HEK293 (cell line): ENCODE measurements at regions not wholly inside any gene's neighbourhood (a gene's known extent, or its start where the extent isn't known, plus 50 kb on each side); places are given as distances from the start of the nearest gene placed in this dataset.

ENCODE experiments used
- CTCF ChIA-PET: fragments of 350-600 bp; formaldehyde crosslinking; extraction: SDS; loops from one replicate; lab custom pipeline; 2021; ENCODE audit warnings: antibody characterized with exemption; lab: Yijun Ruan, JAX
- POLR2A ChIA-PET: fragments of 300-600 bp; formaldehyde crosslinking; extraction: SDS; loops from one replicate; lab custom pipeline; 2020; ENCODE audit warnings: antibody characterized with exemption, inconsistent platforms; lab: Yijun Ruan, JAX
- H3K27ac ChIP-seq: fragments of 200-500 bp; sonication (Bioruptor generic); 2 replicates; pipeline ENCODE4 v1.5.1; 2014; ENCODE audit warnings: low read depth, low read length, control low read depth, inconsistent platforms; ENCODE audit errors: extremely low read depth
- H3K36me3 ChIP-seq, 2 experiments: fragments of 200-500 bp in 1 of 2; sonication (Bioruptor generic) in 1 of 2; 1 replicate in 1 of 2; 2 replicates in 1 of 2; pipeline ENCODE4 v1.5.1; 2014 to 2017; ENCODE audit warnings: inconsistent platforms in 2 of 2, low read length in 2 of 2; ENCODE audit not compliant: control insufficient read depth in 2 of 2, insufficient read depth in 1 of 2
- H3K4me1 ChIP-seq: fragments of 200-500 bp; sonication (Bioruptor generic); 2 replicates; pipeline ENCODE4 v1.5.1; 2014; ENCODE audit warnings: mild to moderate bottlenecking, low read length, inconsistent platforms; ENCODE audit not compliant: control insufficient read depth, insufficient read depth
- H3K4me3 ChIP-seq: 2 replicates; pipeline ENCODE4 v1.5.1; 2011; ENCODE audit warnings: low read depth, mild to moderate bottlenecking, control low read depth, low read length, moderate library complexity
- H3K9me3 ChIP-seq: fragments of 200-500 bp; sonication (Bioruptor generic); 2 replicates; pipeline ENCODE4 v1.5.1; 2014; ENCODE audit warnings: low read depth, low read length, inconsistent platforms; ENCODE audit not compliant: control insufficient read depth, insufficient read depth
- GFI1B ChIP-seq: fragments of 450-650 bp; formaldehyde crosslinking; IDR thresholded peaks from 2 replicates; pipeline ENCODE4 v1.5.1; 2016; ENCODE audit warnings: missing biosample characterization, missing genetic modification characterization
- SETDB1 ChIP-seq: IDR thresholded peaks from one replicate; pipeline ENCODE4 v1.6.1; 2017; ENCODE audit warnings: mild to moderate bottlenecking, low read length, moderate library complexity, mixed read lengths; ENCODE audit not compliant: insufficient read length
- TCF7L2 ChIP-seq: IDR thresholded peaks from 2 replicates; pipeline ENCODE4 v1.6.1; 2011; ENCODE audit warnings: low read depth, mild to moderate bottlenecking, inconsistent platforms, low read length, moderate library complexity, borderline replicate concordance
- ZNF114 ChIP-seq: fragments of 450-650 bp; formaldehyde crosslinking; IDR thresholded peaks from 2 replicates; pipeline ENCODE4 v1.5.0; 2017; ENCODE audit warnings: missing biosample characterization, missing genetic modification characterization
- ZNF132 ChIP-seq: fragments of 450-650 bp; formaldehyde crosslinking; IDR thresholded peaks from 2 replicates; pipeline ENCODE4 v1.5.1; 2017; ENCODE audit warnings: missing biosample characterization, missing genetic modification characterization, borderline replicate concordance
- ZNF138 ChIP-seq: fragments of 450-650 bp; formaldehyde crosslinking; IDR thresholded peaks from 2 replicates; pipeline ENCODE4 v1.5.1; 2016; ENCODE audit warnings: missing biosample characterization, missing genetic modification characterization, borderline replicate concordance
- ZNF140 ChIP-seq: fragments of 450-650 bp; formaldehyde crosslinking; IDR thresholded peaks from 2 replicates; pipeline ENCODE4 v1.5.1; 2016; ENCODE audit warnings: missing biosample characterization, missing genetic modification characterization
- ZNF155 ChIP-seq: fragments of 450-650 bp; formaldehyde crosslinking; IDR thresholded peaks from 2 replicates; pipeline ENCODE4 v1.5.1; 2016; ENCODE audit warnings: missing biosample characterization, missing genetic modification characterization
- ZNF175 ChIP-seq: fragments of 450-650 bp; formaldehyde crosslinking; IDR thresholded peaks from 2 replicates; pipeline ENCODE4 v1.5.1; 2016; ENCODE audit warnings: missing biosample characterization, missing genetic modification characterization
- ZNF211 ChIP-seq: fragments of 450-650 bp; formaldehyde crosslinking; IDR thresholded peaks from 2 replicates; pipeline ENCODE4 v1.5.1; 2016; ENCODE audit warnings: low read depth, missing biosample characterization, missing genetic modification characterization
- ZNF239 ChIP-seq: fragments of 450-650 bp; formaldehyde crosslinking; IDR thresholded peaks from 2 replicates; pipeline ENCODE4 v1.5.1; 2016; ENCODE audit warnings: missing biosample characterization, missing genetic modification characterization
- ZNF248 ChIP-seq: fragments of 450-650 bp; formaldehyde crosslinking; IDR thresholded peaks from 2 replicates; pipeline ENCODE4 v1.5.1; 2017; ENCODE audit warnings: missing biosample characterization, missing genetic modification characterization
- ZNF266 ChIP-seq: fragments of 450-650 bp; formaldehyde crosslinking; IDR thresholded peaks from 2 replicates; pipeline ENCODE4 v1.5.1; 2016; ENCODE audit warnings: missing biosample characterization, missing genetic modification characterization, low read depth
- ZNF274 ChIP-seq, 2 experiments: fragments of 200-500 bp in 1 of 2; fragments of 450-650 bp in 1 of 2; sonication (Bioruptor generic) in 1 of 2; formaldehyde crosslinking in 1 of 2; IDR thresholded peaks; 2 replicates each; pipeline versions ENCODE4 v1.5.1 to v1.6.1; 2014 to 2016; ENCODE audit warnings: borderline replicate concordance in 1 of 2, inconsistent platforms in 1 of 2, low read length in 1 of 2, missing biosample characterization in 1 of 2, missing genetic modification characterization in 1 of 2
- ZNF571 ChIP-seq: fragments of 450-650 bp; formaldehyde crosslinking; IDR thresholded peaks from 2 replicates; pipeline ENCODE4 v1.5.0; 2017; ENCODE audit warnings: missing biosample characterization, missing genetic modification characterization
- ZNF610 ChIP-seq: fragments of 450-650 bp; formaldehyde crosslinking; IDR thresholded peaks from 2 replicates; pipeline ENCODE4 v1.5.1; 2016; ENCODE audit warnings: missing biosample characterization, missing genetic modification characterization, borderline replicate concordance
- ZNF639 ChIP-seq: fragments of 450-650 bp; formaldehyde crosslinking; IDR thresholded peaks from 2 replicates; pipeline ENCODE4 v1.5.1; 2016; ENCODE audit warnings: missing biosample characterization, missing genetic modification characterization
- ZNF645 ChIP-seq: fragments of 450-650 bp; formaldehyde crosslinking; IDR thresholded peaks from 2 replicates; pipeline ENCODE4; 2016; ENCODE audit warnings: missing biosample characterization, missing genetic modification characterization
- ZNF768 ChIP-seq: fragments of 450-650 bp; formaldehyde crosslinking; IDR thresholded peaks from 2 replicates; pipeline ENCODE4 v1.5.1; 2018; ENCODE audit warnings: missing biosample characterization, mild to moderate bottlenecking, missing genetic modification characterization
- ZNF830 ChIP-seq: fragments of 450-650 bp; IDR thresholded peaks from 2 replicates; pipeline ENCODE4 v1.5.0; 2018; ENCODE audit warnings: missing biosample characterization, missing genetic modification characterization, low read depth, mild to moderate bottlenecking, moderate library complexity
- TF ChIP-seq, protein P1 (sequence below): fragments of 450-650 bp; formaldehyde crosslinking; IDR thresholded peaks from 2 replicates; pipeline ENCODE4 v1.5.0; 2017; ENCODE audit warnings: missing biosample characterization, missing genetic modification characterization, borderline replicate concordance
- TF ChIP-seq, protein P2 (sequence below): fragments of 450-650 bp; formaldehyde crosslinking; IDR thresholded peaks from 2 replicates; pipeline ENCODE4 v1.5.1; 2017; ENCODE audit warnings: missing biosample characterization, missing genetic modification characterization

- no peaks in the 10 kb centered on the region for H3K36me3 ChIP-seq
- TF ChIP-seq ZNF274 (IDR thresholded peaks at IDR 0.05; ENCODE audit: low read length) (no peak), ZNF274 (tag by site-specific recombination; IDR thresholded peaks at IDR 0.05; ENCODE audit: borderline replicate concordance) (no peak), ZNF248 (tag by site-specific recombination) (no peak), ZNF239 (no peak), GFI1B (no peak), SETDB1 (no peak), ZNF138 (no peak)
- TF ChIP-seq, protein P1, sequence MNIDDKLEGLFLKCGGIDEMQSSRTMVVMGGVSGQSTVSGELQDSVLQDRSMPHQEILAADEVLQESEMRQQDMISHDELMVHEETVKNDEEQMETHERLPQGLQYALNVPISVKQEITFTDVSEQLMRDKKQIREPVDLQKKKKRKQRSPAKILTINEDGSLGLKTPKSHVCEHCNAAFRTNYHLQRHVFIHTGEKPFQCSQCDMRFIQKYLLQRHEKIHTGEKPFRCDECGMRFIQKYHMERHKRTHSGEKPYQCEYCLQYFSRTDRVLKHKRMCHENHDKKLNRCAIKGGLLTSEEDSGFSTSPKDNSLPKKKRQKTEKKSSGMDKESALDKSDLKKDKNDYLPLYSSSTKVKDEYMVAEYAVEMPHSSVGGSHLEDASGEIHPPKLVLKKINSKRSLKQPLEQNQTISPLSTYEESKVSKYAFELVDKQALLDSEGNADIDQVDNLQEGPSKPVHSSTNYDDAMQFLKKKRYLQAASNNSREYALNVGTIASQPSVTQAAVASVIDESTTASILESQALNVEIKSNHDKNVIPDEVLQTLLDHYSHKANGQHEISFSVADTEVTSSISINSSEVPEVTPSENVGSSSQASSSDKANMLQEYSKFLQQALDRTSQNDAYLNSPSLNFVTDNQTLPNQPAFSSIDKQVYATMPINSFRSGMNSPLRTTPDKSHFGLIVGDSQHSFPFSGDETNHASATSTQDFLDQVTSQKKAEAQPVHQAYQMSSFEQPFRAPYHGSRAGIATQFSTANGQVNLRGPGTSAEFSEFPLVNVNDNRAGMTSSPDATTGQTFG = no peak
- TF ChIP-seq, protein P2, sequence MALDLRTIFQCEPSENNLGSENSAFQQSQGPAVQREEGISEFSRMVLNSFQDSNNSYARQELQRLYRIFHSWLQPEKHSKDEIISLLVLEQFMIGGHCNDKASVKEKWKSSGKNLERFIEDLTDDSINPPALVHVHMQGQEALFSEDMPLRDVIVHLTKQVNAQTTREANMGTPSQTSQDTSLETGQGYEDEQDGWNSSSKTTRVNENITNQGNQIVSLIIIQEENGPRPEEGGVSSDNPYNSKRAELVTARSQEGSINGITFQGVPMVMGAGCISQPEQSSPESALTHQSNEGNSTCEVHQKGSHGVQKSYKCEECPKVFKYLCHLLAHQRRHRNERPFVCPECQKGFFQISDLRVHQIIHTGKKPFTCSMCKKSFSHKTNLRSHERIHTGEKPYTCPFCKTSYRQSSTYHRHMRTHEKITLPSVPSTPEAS (tag by site-specific recombination) = no peak
- POLR2A ChIA-PET = no interaction called here
- H3K27ac ChIP-seq = no peak overlapping the region
- CTCF ChIA-PET = no interaction called here
- no peaks in the 10 kb centered on the region for H3K9me3 ChIP-seq
- no peak overlapping the region for H3K4me3 ChIP-seq
- H3K4me1 ChIP-seq = no peaks in the 10 kb centered on the region
Measured at GRCh38 chr6:164016056-164016455, 601.5 kb downstream of the QKI start.

GRCh38 chr6:164015088-164015484 is 600.6 kb downstream of the QKI start:
- Histone ChIP-seq H3K36me3 (no peaks in the 10 kb centered on the region), H3K4me3 (no peak overlapping the region), H3K4me1 (no peaks in the 10 kb centered on the region), H3K9me3 (no peaks in the 10 kb centered on the region)
- CTCF ChIA-PET = interaction anchor here (1.1 kb wide), 1 partner anchor 26 kb away, joined by 3 read pairs; no protein-coding TSS in a partner anchor
- TF ChIP-seq ZNF645 (tag by site-specific recombination) (no peak), ZNF140 (no peak), ZNF155 (tag by site-specific recombination) (no peak), ZNF830 (tag by site-specific recombination) (no peak), ZNF175 (tag by site-specific recombination) (no peak), ZNF639 (tag by site-specific recombination) (no peak), ZNF266 (no peak), ZNF132 (tag by site-specific recombination) (no peak), TCF7L2 (no peak), ZNF114 (tag by site-specific recombination) (no peak), ZNF571 (tag by site-specific recombination) (no peak), ZNF610 (tag by site-specific recombination) (no peak), ZNF239 (no peak), ZNF768 (tag by site-specific recombination) (no peak), ZNF211 (tag by site-specific recombination) (no peak)
- TF ChIP-seq, all 188 proteins: peak for 0
- H3K27ac ChIP-seq = no peak overlapping the region
- POLR2A ChIA-PET = no interaction called here
